Endodermal cell (in vitro differentiated cells): ENCODE measurements at regions not wholly inside any gene's neighbourhood (a gene's known extent, or its start where the extent isn't known, plus 50 kb on each side); places are given as distances from the start of the nearest gene placed in this dataset.

Source experiments
- DNase-seq: peaks from one replicate; pipeline ENCODE4 v3.0.0-alpha.2; 2017
- H3K27ac ChIP-seq: 2 replicates; pipeline ENCODE4 v1.5.1; 2013; ENCODE audit warnings: mild to moderate bottlenecking, low read depth, low read length, moderate library complexity
- H3K27me3 ChIP-seq: 2 replicates; pipeline ENCODE4 v1.6.1; 2013; ENCODE audit warnings: mild to moderate bottlenecking, low read length, moderate library complexity; ENCODE audit not compliant: insufficient read depth, control insufficient read depth, poor library complexity, severe bottlenecking
- H3K36me3 ChIP-seq: 2 replicates; pipeline ENCODE4 v1.7.0; 2013; ENCODE audit warnings: mild to moderate bottlenecking, low read length, moderate library complexity; ENCODE audit not compliant: control insufficient read depth, insufficient read depth
- H3K4me1 ChIP-seq: one replicate; pipeline ENCODE4 v1.7.0; 2013; ENCODE audit warnings: low read length; ENCODE audit not compliant: control insufficient read depth, insufficient read depth
- H3K4me3 ChIP-seq: 2 replicates; pipeline ENCODE4 v1.5.1; 2013; ENCODE audit warnings: mild to moderate bottlenecking, low read length, moderate library complexity
- H3K9ac ChIP-seq: 2 replicates; pipeline ENCODE4 v1.6.1; 2013; ENCODE audit warnings: mild to moderate bottlenecking, low read length, moderate library complexity; ENCODE audit not compliant: poor library complexity, severe bottlenecking; ENCODE audit errors: extremely low read depth
- H3K9me3 ChIP-seq: 2 replicates; pipeline ENCODE4 v1.6.1; 2013; ENCODE audit warnings: mild to moderate bottlenecking, low read length, moderate library complexity; ENCODE audit not compliant: control insufficient read depth
- H3K27ac Mint-ChIP-seq: 2 replicates; pipeline ENCODE4 v1.8.0; 2020; ENCODE audit warnings: mixed read lengths
- H3K27me3 Mint-ChIP-seq: 2 replicates; pipeline ENCODE4 v1.8.0; 2021; ENCODE audit warnings: mild to moderate bottlenecking, mixed read lengths; ENCODE audit not compliant: insufficient read depth
- H3K36me3 Mint-ChIP-seq: 2 replicates; pipeline ENCODE4 v1.8.0; 2020; ENCODE audit warnings: low read depth, mixed read lengths
- H3K4me1 Mint-ChIP-seq: 2 replicates; pipeline ENCODE4 v1.8.0; 2020; ENCODE audit warnings: mixed read lengths
- H3K4me3 Mint-ChIP-seq: 2 replicates; pipeline ENCODE4 v1.8.0; 2020; ENCODE audit warnings: mild to moderate bottlenecking, moderate library complexity, mixed read lengths
- H3K9me3 Mint-ChIP-seq: 2 replicates; pipeline ENCODE4 v1.8.0; 2020; ENCODE audit warnings: mild to moderate bottlenecking, mixed read lengths
- CTCF ChIP-seq: fragments of 200-600 bp; sonication (generic); conservative IDR thresholded peaks from 2 replicates; pipeline ENCODE4 v1.5.0; 2021; ENCODE audit warnings: antibody characterized with exemption, mild to moderate bottlenecking
- WGBS, 2 experiments: methylation state at CpG; one replicate each; pipeline versions ENCODE4 v1.1.5 to v1.1.7; 2013; ENCODE audit warnings: missing lambda C conversion rate in 2 of 2, mixed read lengths in 1 of 2; ENCODE audit not compliant: insufficient coverage in 1 of 2, insufficient read length in 1 of 2; 5-methylcytosine and 5-hydroxymethylcytosine counted together

- Histone ChIP-seq H3K4me3 (no peak overlapping the region), H3K27me3 (no peaks in the 10 kb centered on the region), H3K27ac (no peak overlapping the region), H3K36me3 (no peaks in the 10 kb centered on the region), H3K9ac (no peak overlapping the region), H3K4me1 (no peaks in the 10 kb centered on the region), H3K9me3 (no peaks in the 10 kb centered on the region)
- no peak for TF ChIP-seq CTCF
- H3K9me3 Mint-ChIP-seq = no peaks in the 10 kb centered on the region
- H3K27me3 Mint-ChIP-seq = no peaks in the 10 kb centered on the region
- no peak overlapping the region for H3K4me3 Mint-ChIP-seq
- no peak overlapping the region for H3K27ac Mint-ChIP-seq
- no peak for DNase-seq
- H3K36me3 Mint-ChIP-seq = no peaks in the 10 kb centered on the region
- H3K4me1 Mint-ChIP-seq = no peaks in the 10 kb centered on the region
Measured at GRCh38 chr11:91209751-91210150, 986.9 kb upstream of the CHORDC1 start.

GRCh38 chr11:91209306-91209705, 986.5 kb upstream of the CHORDC1 start:
- no peaks in the 10 kb centered on the region for H3K4me1 ChIP-seq
- no peak for DNase-seq
- no peak overlapping the region for H3K4me3 Mint-ChIP-seq
- H3K9me3 Mint-ChIP-seq = no peaks in the 10 kb centered on the region
- no peaks in the 10 kb centered on the region for H3K27me3 ChIP-seq
- H3K36me3 ChIP-seq = no peaks in the 10 kb centered on the region
- TF ChIP-seq CTCF = no peak
- no peaks in the 10 kb centered on the region for H3K36me3 Mint-ChIP-seq
- no peak overlapping the region for H3K27ac Mint-ChIP-seq
- H3K9me3 ChIP-seq = no peaks in the 10 kb centered on the region
- H3K27ac ChIP-seq = no peak overlapping the region
- no peaks in the 10 kb centered on the region for H3K4me1 Mint-ChIP-seq
- no peak overlapping the region for H3K4me3 ChIP-seq
- H3K9ac ChIP-seq = no peak overlapping the region
- no peaks in the 10 kb centered on the region for H3K27me3 Mint-ChIP-seq

- H3K36me3 ChIP-seq = no peaks in the 10 kb centered on the region
Measured at GRCh38 chr11:91199866-91200265, 977.0 kb upstream of the CHORDC1 start.

More at GRCh38 chr11:91199866-91200265, 977.0 kb upstream of the CHORDC1 start:
- Mint-ChIP-seq H3K36me3 (no peaks in the 10 kb centered on the region), H3K4me1 (peaks cover 4% of the 10 kb centered on the region), H3K27ac (no peak overlapping the region), H3K27me3 (no peaks in the 10 kb centered on the region), H3K9me3 (no peaks in the 10 kb centered on the region), H3K4me3 (no peak overlapping the region)
- Histone ChIP-seq H3K27me3 (no peaks in the 10 kb centered on the region), H3K27ac (no peak overlapping the region), H3K9me3 (no peaks in the 10 kb centered on the region), H3K4me1 (peaks cover 3% of the 10 kb centered on the region), H3K9ac (no peak overlapping the region), H3K4me3 (no peak overlapping the region)
- TF ChIP-seq CTCF = no peak
- no peak for DNase-seq
- WGBS, 2 experiments = 85 to 100% methylated on average over 1 of the region's 1 CpG
